Stomach (tissue), 4 donors: ENCODE measurements at regions not wholly inside any gene's neighbourhood (a gene's known extent, or its start where the extent isn't known, plus 50 kb on each side); places are given as distances from the start of the nearest gene placed in this dataset.

Experiments
- EP300 ChIP-seq: sonication (generic); formaldehyde crosslinking; IDR thresholded peaks from one replicate; pipeline ENCODE4 v1.6.1; 2017; ENCODE audit warnings: antibody characterized with exemption
- TF ChIP-seq, protein P1 (sequence below), 7 experiments: fragments of 450-650 bp in 4 of 7; fragments of 200-600 bp in 3 of 7; sonication (generic) in 3 of 7; IDR thresholded peaks; one replicate each; pipeline ENCODE4 v1.5.1; 2016 to 2019; ENCODE audit warnings: antibody characterized with exemption in 7 of 7, control low read depth in 2 of 7, mild to moderate bottlenecking in 1 of 7

DNA sequence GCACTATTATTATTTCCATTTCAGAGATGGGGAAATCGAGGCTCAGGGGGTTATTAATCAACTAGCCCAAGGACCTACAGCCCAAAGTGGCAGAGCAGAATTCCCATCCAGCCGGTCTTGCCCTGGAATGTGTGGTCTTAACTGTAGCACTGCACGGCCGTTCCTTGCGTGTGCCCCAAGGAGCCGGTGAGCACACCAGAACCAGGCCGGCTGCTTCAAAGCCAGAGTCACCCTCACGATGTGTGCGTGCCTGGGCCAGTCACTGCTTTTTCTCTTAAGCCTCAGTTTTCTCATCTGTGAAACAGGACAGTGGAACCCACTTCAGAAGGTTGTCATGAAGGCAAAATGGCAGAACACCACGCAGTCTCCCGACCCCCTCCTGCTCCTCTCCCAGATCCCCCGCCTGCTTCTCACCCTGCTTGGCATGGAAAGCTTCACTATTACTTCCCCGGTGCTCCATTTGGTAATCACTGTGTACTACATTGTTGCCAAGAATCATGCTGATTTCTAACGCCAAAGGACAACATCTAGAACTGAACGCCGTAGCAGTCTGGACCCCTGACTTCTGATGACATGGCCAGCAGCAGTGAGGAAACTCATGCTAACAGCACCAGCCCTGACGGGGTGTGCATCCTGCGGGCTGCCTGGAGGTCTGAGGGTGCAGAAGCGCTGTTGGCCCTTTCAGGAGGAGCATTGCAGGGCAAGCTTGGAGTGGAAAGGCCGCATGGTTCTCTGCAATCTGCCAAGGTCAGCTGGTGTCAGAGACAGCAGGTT is 106.8 kb upstream of the B3GAT1 start:
- TF ChIP-seq, protein P1, sequence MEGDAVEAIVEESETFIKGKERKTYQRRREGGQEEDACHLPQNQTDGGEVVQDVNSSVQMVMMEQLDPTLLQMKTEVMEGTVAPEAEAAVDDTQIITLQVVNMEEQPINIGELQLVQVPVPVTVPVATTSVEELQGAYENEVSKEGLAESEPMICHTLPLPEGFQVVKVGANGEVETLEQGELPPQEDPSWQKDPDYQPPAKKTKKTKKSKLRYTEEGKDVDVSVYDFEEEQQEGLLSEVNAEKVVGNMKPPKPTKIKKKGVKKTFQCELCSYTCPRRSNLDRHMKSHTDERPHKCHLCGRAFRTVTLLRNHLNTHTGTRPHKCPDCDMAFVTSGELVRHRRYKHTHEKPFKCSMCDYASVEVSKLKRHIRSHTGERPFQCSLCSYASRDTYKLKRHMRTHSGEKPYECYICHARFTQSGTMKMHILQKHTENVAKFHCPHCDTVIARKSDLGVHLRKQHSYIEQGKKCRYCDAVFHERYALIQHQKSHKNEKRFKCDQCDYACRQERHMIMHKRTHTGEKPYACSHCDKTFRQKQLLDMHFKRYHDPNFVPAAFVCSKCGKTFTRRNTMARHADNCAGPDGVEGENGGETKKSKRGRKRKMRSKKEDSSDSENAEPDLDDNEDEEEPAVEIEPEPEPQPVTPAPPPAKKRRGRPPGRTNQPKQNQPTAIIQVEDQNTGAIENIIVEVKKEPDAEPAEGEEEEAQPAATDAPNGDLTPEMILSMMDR (IDR thresholded peaks at IDR 0.05) = no peak
- no peak for TF ChIP-seq EP300
